Endothelial cell of umbilical vein (primary cell): ENCODE measurements at regions not wholly inside any gene's neighbourhood (a gene's known extent, or its start where the extent isn't known, plus 50 kb on each side); places are given as distances from the start of the nearest gene placed in this dataset.

Experiments
- BruUV-seq: library from RNA; stranded (reverse); fragments of 400-500 nt; replicated peaks from 2 replicates; lab custom pipeline; 2021; lab: Mats Ljungman, UMichigan
- CTCF ChIA-PET: fragments of 300-600, 350-600 bp; sonication (Branson Sonifier 250); formaldehyde crosslinking; loops from one replicate; lab custom pipeline; 2021; ENCODE audit warnings: antibody characterized with exemption, inconsistent platforms; lab: Charles Lee
- POLR2A ChIA-PET: fragments of 300-600, 350-600 bp; sonication (Branson Sonifier 250); formaldehyde crosslinking; loops from one replicate; lab custom pipeline; 2021; ENCODE audit warnings: antibody characterized with exemption, inconsistent platforms; lab: Charles Lee
- DNase-seq: peaks from one replicate; pipeline ENCODE4 v3.0.0-alpha.2; 2011; ENCODE audit warnings: low read depth, low spot score
- FAIRE-seq: peaks from 2 replicates; lab custom pipeline; 2011; peaks lifted over from hg19 to GRCh38; lab: Jason Lieb, UNC
- H2AFZ ChIP-seq: 2 replicates; pipeline ENCODE4 v1.6.0; 2012; ENCODE audit warnings: low read depth, low read length, control low read depth, inconsistent platforms
- H3K27ac ChIP-seq: 2 replicates; pipeline ENCODE4 v1.5.1; 2011; ENCODE audit warnings: low read depth, mild to moderate bottlenecking, control low read depth, low read length, moderate library complexity; ENCODE audit not compliant: insufficient read depth
- H3K27me3 ChIP-seq, 2 experiments: 2 replicates each; pipeline versions ENCODE4 v1.6.0 to v1.6.1; 2011; ENCODE audit warnings: low read length in 2 of 2, mixed read lengths in 1 of 2; ENCODE audit not compliant: control insufficient read depth in 2 of 2, insufficient read depth in 2 of 2
- H3K36me3 ChIP-seq, 2 experiments: 2 replicates in 1 of 2; 3 replicates in 1 of 2; pipeline ENCODE4 v1.5.1; 2011; ENCODE audit warnings: low read length in 2 of 2, mild to moderate bottlenecking in 1 of 2, moderate library complexity in 1 of 2; ENCODE audit not compliant: control insufficient read depth in 2 of 2, insufficient read depth in 2 of 2; ENCODE audit errors: extremely low read depth in 1 of 2
- H3K4me1 ChIP-seq: 3 replicates; pipeline ENCODE4 v1.5.1; 2011; ENCODE audit warnings: mild to moderate bottlenecking, low read length; ENCODE audit not compliant: control insufficient read depth, insufficient read depth; ENCODE audit errors: extremely low read depth
- H3K4me2 ChIP-seq: 2 replicates; pipeline ENCODE4 v1.6.1; 2011; ENCODE audit warnings: low read length, control low read depth, mixed read lengths; ENCODE audit not compliant: insufficient read depth
- H3K4me3 ChIP-seq, 3 experiments: fragments of 200-600 bp in 1 of 3; sonication (generic), shearing (Covaris generic) in 1 of 3; replicated peaks in 1 of 3; 2 replicates each; pipeline ENCODE4 v1.5.1; 2011 to 2016; ENCODE audit warnings: control low read depth in 3 of 3, low read length in 3 of 3, mild to moderate bottlenecking in 2 of 3, inconsistent platforms in 1 of 3, low read depth in 1 of 3, moderate library complexity in 1 of 3; ENCODE audit not compliant: insufficient read depth in 1 of 3
- H3K79me2 ChIP-seq: 2 replicates; pipeline ENCODE4 v1.6.0; 2012; ENCODE audit warnings: low read length, inconsistent platforms; ENCODE audit not compliant: control insufficient read depth, insufficient read depth
- H3K9ac ChIP-seq: replicated peaks from 2 replicates; pipeline ENCODE3; 2011; ENCODE audit warnings: low read length, control low read depth; ENCODE audit not compliant: insufficient read depth; ENCODE audit errors: extremely low read depth
- H3K9me1 ChIP-seq: replicated peaks from 3 replicates; pipeline ENCODE4 v1.6.0; 2011; ENCODE audit warnings: mild to moderate bottlenecking, low read length; ENCODE audit not compliant: control insufficient read depth, insufficient read depth; ENCODE audit errors: extremely low read depth
- H3K9me3 ChIP-seq: replicated peaks from 2 replicates; pipeline ENCODE4 v1.5.1; 2012; ENCODE audit warnings: low read length, inconsistent platforms; ENCODE audit not compliant: control insufficient read depth, insufficient read depth
- H4K20me1 ChIP-seq: replicated peaks from 2 replicates; pipeline ENCODE3; 2011; ENCODE audit warnings: mild to moderate bottlenecking, low read length; ENCODE audit not compliant: control insufficient read depth, insufficient read depth; ENCODE audit errors: extremely low read depth
- CTCF ChIP-seq, 2 donors: IDR thresholded peaks; 1 replicate in 1 of 2; 2 replicates in 1 of 2; pipeline ENCODE4 v1.5.1; 2011; ENCODE audit warnings: low read length in 2 of 2, mild to moderate bottlenecking in 2 of 2, moderate library complexity in 2 of 2, control low read depth in 1 of 2, inconsistent platforms in 1 of 2, low read depth in 1 of 2; ENCODE audit not compliant: insufficient read depth in 1 of 2; ENCODE audit errors: extremely low read depth in 1 of 2
- EZH2 ChIP-seq: IDR thresholded peaks from 2 replicates; pipeline ENCODE4 v1.6.1; 2012; ENCODE audit warnings: borderline replicate concordance, low read depth, mild to moderate bottlenecking, moderate library complexity, low read length, inconsistent platforms; ENCODE audit not compliant: severe bottlenecking
- FOS ChIP-seq: IDR thresholded peaks from 2 replicates; pipeline ENCODE4 v1.6.1; 2011; ENCODE audit warnings: mild to moderate bottlenecking, low read length, moderate library complexity, borderline replicate concordance; ENCODE audit not compliant: insufficient read depth
- GATA2 ChIP-seq: IDR thresholded peaks from 2 replicates; pipeline ENCODE4 v1.7.0; 2011; ENCODE audit warnings: low read depth, mild to moderate bottlenecking, moderate library complexity, mixed read lengths, low read length; ENCODE audit not compliant: insufficient read length, insufficient read depth
- JUN ChIP-seq: IDR thresholded peaks from 2 replicates; pipeline ENCODE4 v1.6.1; 2011; ENCODE audit warnings: borderline replicate concordance, low read depth; ENCODE audit not compliant: insufficient read length, insufficient read depth
- MAX ChIP-seq: IDR thresholded peaks from 2 replicates; pipeline ENCODE4 v1.6.1; 2011; ENCODE audit not compliant: insufficient read depth, insufficient read length
- MYC ChIP-seq: IDR thresholded peaks from one replicate; pipeline ENCODE4 v1.6.1; 2011; ENCODE audit warnings: mild to moderate bottlenecking, low read depth, low read length
- POLR2A ChIP-seq: IDR thresholded peaks from 2 replicates; pipeline ENCODE4 v1.6.1; 2012; ENCODE audit warnings: low read depth, mild to moderate bottlenecking, control low read depth, low read length
- POLR2AphosphoS5 ChIP-seq: IDR thresholded peaks from 2 replicates; pipeline ENCODE4 v1.6.1; 2012; ENCODE audit warnings: low read depth, mild to moderate bottlenecking, control low read depth, low read length, moderate library complexity; ENCODE audit not compliant: insufficient read depth
- dilution Hi-C: fragments of 300-500 bp; cut with MboI; formaldehyde crosslinking; loops from one replicate; pipeline ENCODE4 v1.15.0; 2019; ENCODE audit warnings: low sequenced_read_pairs; ENCODE audit not compliant: extremely low pct_ligation_motif_present
- intact Hi-C: fragments of 100-400 bp; cut with micrococcal nuclease; formaldehyde crosslinking; loops from one replicate; pipeline ENCODE4 v1.10.0; 2022

- intact Hi-C loops (no loop called here), dilution Hi-C loops (no loop called here)
- no peak overlapping the region for H3K9ac ChIP-seq
- H2AFZ ChIP-seq: no peak overlapping the region
- no peaks in the 10 kb centered on the region for H3K9me3 ChIP-seq
- DNase-seq (no peak), FAIRE-seq (no peak)
- H3K36me3 ChIP-seq: no peaks in the 10 kb centered on the region
- H3K79me2 ChIP-seq: no peaks in the 10 kb centered on the region
- H3K4me3 ChIP-seq: no peak overlapping the region
- no peaks in the 10 kb centered on the region for H4K20me1 ChIP-seq
- BruUV-seq: no TSS peak
- POLR2A ChIA-PET: no interaction called here
- CTCF ChIA-PET: no interaction called here
- no peaks in the 10 kb centered on the region for H3K9me1 ChIP-seq
- TF ChIP-seq CTCF (IDR thresholded peaks at IDR 0.05; ENCODE audit: extremely low read depth in 1 of 2, insufficient read depth in 1 of 2, low read depth in 1 of 2, low read length in 2 of 2) (no peak), JUN (no peak), EZH2 (no peak), POLR2A (no peak), FOS (no peak), POLR2AphosphoS5 (no peak), GATA2 (no peak), MYC (no peak), MAX (no peak)
- H3K4me1 ChIP-seq: no peaks in the 10 kb centered on the region
- no peak overlapping the region for H3K4me2 ChIP-seq
- no peak overlapping the region for H3K27ac ChIP-seq
- H3K27me3 ChIP-seq: peaks cover 4 to 8% of the 10 kb centered on the region in 2 experiments
Measured at GRCh38 chr15:36275656-36276055, 303.8 kb upstream of the CDIN1 start.
